Right lobe of liver (tissue), 6 donors: ENCODE measurements at regions not wholly inside any gene's neighbourhood (a gene's known extent, or its start where the extent isn't known, plus 50 kb on each side); places are given as distances from the start of the nearest gene placed in this dataset.

Experiments used
- ATAC-seq, 4 donors: fragments of 200-7000 bp; cut with Tn5 transposase; one replicate each; pipeline ENCODE4 v1.9.1; 2020; ENCODE audit warnings: mild to moderate bottlenecking in 4 of 4, moderate library complexity in 4 of 4
- DNase-seq, 3 donors: peaks; one replicate each; pipeline ENCODE4 v3.0.0-alpha.2; 2020
- H3K27ac ChIP-seq, 3 donors: fragments of 200-600 bp; one replicate each; pipeline ENCODE4 v1.8.0; 2022
- H3K27me3 ChIP-seq, 2 donors: fragments of 200-600 bp; one replicate each; pipeline ENCODE4 v1.8.0; 2022
- H3K36me3 ChIP-seq, 4 donors: fragments of 200-600 bp; sonication (generic) in 1 of 4; one replicate each; pipeline versions ENCODE4 v1.5.1 to v1.8.0; 2017 to 2022; ENCODE audit warnings: control low read depth in 1 of 4
- H3K4me1 ChIP-seq, 4 donors: fragments of 200-600 bp; sonication (generic) in 1 of 4; one replicate each; pipeline versions ENCODE4 v1.5.1 to v1.8.0; 2017 to 2022; ENCODE audit warnings: control low read depth in 1 of 4
- H3K4me3 ChIP-seq, 3 donors: fragments of 200-600 bp; one replicate each; pipeline ENCODE4 v1.8.0; 2022
- H3K9me3 ChIP-seq, 4 donors: fragments of 200-600 bp; sonication (generic) in 1 of 4; one replicate each; pipeline versions ENCODE4 v1.5.1 to v1.8.0; 2017 to 2022; ENCODE audit warnings: control low read depth in 1 of 4
- POLR2A ChIP-seq: fragments of 450-650 bp; IDR thresholded peaks from one replicate; pipeline ENCODE4 v1.6.1; 2017; ENCODE audit warnings: antibody characterized with exemption, mild to moderate bottlenecking
- WGBS: methylation state at CpG from one replicate; pipeline ENCODE4 v1.1.6; 2018; ENCODE audit warnings: low coverage, low lambda C conversion rate; ENCODE audit not compliant: insufficient coverage; ENCODE audit errors: missing lambda C conversion rate; 5-methylcytosine and 5-hydroxymethylcytosine counted together
- intact Hi-C, 2 donors: fragments of 100-400 bp; cut with DNase I; formaldehyde crosslinking; loops; one replicate each; pipeline versions ENCODE4 v1.11.2 to v1.14.1; 2022
- TF ChIP-seq, protein P1 (sequence below), 4 donors: fragments of 200-600 bp in 3 of 4; fragments of 450-650 bp in 1 of 4; IDR thresholded peaks; one replicate each; pipeline versions ENCODE4 v1.5.1 to v1.8.0; 2016 to 2022; ENCODE audit warnings: antibody characterized with exemption in 4 of 4, mild to moderate bottlenecking in 2 of 4
- donor health status: DM: no; HTN: yes; CAD: no.
- donor health status: DM: no; HTN: no; CAD: no.
- donor health status: DM: no; HTN: no; CAD: no.
- donor health status: DM: no; HTN: yes; CAD: no.
- donor health status: DM: no; HTN: yes; CAD: no.

DNA sequence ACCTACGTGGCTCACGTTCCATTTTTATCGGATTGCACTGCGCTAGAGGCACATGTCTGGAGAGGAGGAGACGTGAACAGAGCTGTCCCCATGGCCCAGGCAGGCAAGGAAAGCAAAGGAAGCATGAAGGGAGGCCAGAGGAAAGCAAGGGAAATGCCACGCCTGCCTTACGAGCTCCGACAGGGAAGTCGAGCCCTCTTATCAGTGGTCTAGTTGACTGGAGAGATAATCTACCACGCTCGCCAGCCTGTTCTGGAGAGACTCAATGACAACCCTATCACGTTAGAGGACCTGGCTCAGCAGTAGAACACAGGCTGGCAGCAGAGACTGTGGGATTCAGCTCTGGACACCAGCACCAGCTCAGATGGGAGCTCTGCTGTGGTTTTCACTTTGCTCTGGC is 202.6 kb upstream of the ID2 start:
- intact Hi-C loops: no loop called here
- no peak overlapping the region for H3K27ac ChIP-seq
- no peak overlapping the region for H3K4me3 ChIP-seq
- H3K9me3 ChIP-seq: no peaks in the 10 kb centered on the region
- no peak for TF ChIP-seq POLR2A
- TF ChIP-seq, protein P1, sequence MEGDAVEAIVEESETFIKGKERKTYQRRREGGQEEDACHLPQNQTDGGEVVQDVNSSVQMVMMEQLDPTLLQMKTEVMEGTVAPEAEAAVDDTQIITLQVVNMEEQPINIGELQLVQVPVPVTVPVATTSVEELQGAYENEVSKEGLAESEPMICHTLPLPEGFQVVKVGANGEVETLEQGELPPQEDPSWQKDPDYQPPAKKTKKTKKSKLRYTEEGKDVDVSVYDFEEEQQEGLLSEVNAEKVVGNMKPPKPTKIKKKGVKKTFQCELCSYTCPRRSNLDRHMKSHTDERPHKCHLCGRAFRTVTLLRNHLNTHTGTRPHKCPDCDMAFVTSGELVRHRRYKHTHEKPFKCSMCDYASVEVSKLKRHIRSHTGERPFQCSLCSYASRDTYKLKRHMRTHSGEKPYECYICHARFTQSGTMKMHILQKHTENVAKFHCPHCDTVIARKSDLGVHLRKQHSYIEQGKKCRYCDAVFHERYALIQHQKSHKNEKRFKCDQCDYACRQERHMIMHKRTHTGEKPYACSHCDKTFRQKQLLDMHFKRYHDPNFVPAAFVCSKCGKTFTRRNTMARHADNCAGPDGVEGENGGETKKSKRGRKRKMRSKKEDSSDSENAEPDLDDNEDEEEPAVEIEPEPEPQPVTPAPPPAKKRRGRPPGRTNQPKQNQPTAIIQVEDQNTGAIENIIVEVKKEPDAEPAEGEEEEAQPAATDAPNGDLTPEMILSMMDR (IDR thresholded peaks at IDR 0.05): peak in 1 of 4 donors; percentile 13
- peak in 3 of 4 donors; percentile 15 to 38 (median 22) for ATAC-seq
- DNase-seq: peak in 1 of 3 donors; percentile 57
- H3K27me3 ChIP-seq: no peaks in the 10 kb centered on the region
- no peaks in the 10 kb centered on the region for H3K36me3 ChIP-seq
- H3K4me1 ChIP-seq: peaks cover 0 to 34% (median 15%) of the 10 kb centered on the region in 4 donors
- WGBS: 61% methylated on average over 7 of the region's 12 CpGs

DNA sequence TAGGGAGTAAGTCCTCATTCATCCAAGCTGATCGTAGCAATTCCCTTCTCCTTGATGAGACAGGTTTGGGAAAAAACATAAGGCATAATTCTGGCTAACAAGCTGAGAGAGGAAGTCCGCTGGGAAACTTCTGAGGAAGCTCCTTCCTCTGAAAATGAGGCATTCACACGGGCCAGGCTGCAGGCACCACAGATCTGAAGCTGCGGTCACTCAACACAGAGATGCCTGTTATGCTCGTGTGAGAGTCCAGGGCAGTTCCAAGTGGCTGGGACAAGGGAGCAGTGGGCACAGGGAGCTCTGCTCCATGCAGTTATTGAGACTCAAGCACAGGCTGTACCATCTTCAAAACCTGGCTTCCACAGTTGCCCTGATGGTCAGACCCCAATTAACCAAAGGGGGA is 200.9 kb upstream of the ID2 start:
- TF ChIP-seq, protein P1 (IDR thresholded peaks at IDR 0.05): no peak
- TF ChIP-seq POLR2A: no peak
- Histone ChIP-seq H3K4me1 (peaks cover 0 to 19% (median 7%) of the 10 kb centered on the region in 4 donors), H3K4me3 (no peak overlapping the region), H3K27ac (no peak overlapping the region), H3K9me3 (no peaks in the 10 kb centered on the region), H3K36me3 (no peaks in the 10 kb centered on the region), H3K27me3 (no peaks in the 10 kb centered on the region)
- ATAC-seq: peak in 1 of 4 donors; percentile 16
- peak in 1 of 3 donors; percentile 28 for DNase-seq
- intact Hi-C loops: no loop called here
- WGBS: 25% methylated on average over 3 of the region's 5 CpGs

DNA sequence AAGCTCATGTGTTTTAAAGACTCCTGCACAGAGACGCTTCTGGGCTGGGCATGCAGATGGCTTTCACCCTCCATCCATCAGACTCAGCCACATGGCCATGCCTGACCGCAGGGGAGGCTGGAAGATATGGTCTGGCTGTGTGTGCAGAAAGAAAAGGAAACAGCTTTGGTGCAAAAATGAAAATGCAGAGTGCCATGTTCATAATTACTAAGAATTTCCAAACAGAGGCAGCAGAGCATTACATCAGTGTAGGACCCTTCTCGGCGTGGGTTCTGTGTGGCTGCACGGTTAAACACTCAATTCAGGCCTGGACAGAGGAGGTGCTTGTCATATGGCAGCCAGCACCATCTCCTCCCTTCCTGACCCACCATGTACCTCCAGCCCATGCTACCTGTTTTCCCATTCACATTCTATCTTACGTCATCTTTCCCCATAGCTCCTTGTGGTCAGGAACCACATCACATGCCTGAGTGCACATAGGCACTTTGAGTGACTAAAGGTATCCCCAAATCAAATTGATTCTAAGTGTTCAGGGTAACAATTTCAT is 200.3 kb upstream of the ID2 start:
- ATAC-seq: no peak
- 59% methylated on average over 2 of the region's 6 CpGs for WGBS
- Histone ChIP-seq H3K27me3 (no peaks in the 10 kb centered on the region), H3K9me3 (no peaks in the 10 kb centered on the region), H3K4me1 (peaks cover 0 to 15% (median 7%) of the 10 kb centered on the region in 4 donors), H3K4me3 (no peak overlapping the region), H3K36me3 (no peaks in the 10 kb centered on the region), H3K27ac (no peak overlapping the region)
- no peak for TF ChIP-seq POLR2A
- TF ChIP-seq, protein P1 (IDR thresholded peaks at IDR 0.05): no peak
- DNase-seq: peak in 1 of 3 donors; percentile 18
- intact Hi-C loops: no loop called here

DNA sequence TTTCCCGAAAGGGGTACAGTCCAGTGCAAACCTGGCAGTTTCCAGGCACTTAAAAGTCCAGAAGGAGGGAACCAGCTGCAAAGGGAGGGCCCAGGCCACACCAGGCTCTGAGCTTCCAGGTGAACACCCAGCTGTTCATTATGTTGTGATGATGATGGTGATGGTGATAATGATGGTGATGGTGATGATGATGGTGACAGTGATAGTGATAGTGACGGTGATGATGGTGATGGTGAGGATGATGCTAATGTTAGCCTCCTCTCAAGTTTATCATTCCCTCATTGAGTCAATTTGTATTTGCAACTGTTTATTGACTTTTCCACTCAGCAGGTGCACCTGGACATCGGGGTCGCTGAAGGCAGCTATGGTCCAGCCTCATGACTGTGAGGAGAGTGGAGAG is 199.4 kb upstream of the ID2 start:
- H3K36me3 ChIP-seq: no peaks in the 10 kb centered on the region
- no peaks in the 10 kb centered on the region for H3K27me3 ChIP-seq
- ATAC-seq (no peak), DNase-seq (peak in 1 of 3 donors; percentile 11)
- intact Hi-C loops: no loop called here
- H3K4me1 ChIP-seq: peaks cover 0 to 8% (median 4%) of the 10 kb centered on the region in 4 donors
- 68% methylated on average over 3 of the region's 4 CpGs for WGBS
- H3K4me3 ChIP-seq: no peak overlapping the region
- H3K9me3 ChIP-seq: no peaks in the 10 kb centered on the region
- no peak overlapping the region for H3K27ac ChIP-seq
- TF ChIP-seq, protein P1 (IDR thresholded peaks at IDR 0.05): no peak
- no peak for TF ChIP-seq POLR2A
